Endothelial cell of umbilical vein (primary cell): ENCODE measurements at regions not wholly inside any gene's neighbourhood (a gene's known extent, or its start where the extent isn't known, plus 50 kb on each side); places are given as distances from the start of the nearest gene placed in this dataset.

Experiments
- EZH2 ChIP-seq: IDR thresholded peaks from 2 replicates; pipeline ENCODE4 v1.6.1; 2012; ENCODE audit warnings: borderline replicate concordance, low read depth, mild to moderate bottlenecking, moderate library complexity, low read length, inconsistent platforms; ENCODE audit not compliant: severe bottlenecking
- POLR2A ChIP-seq: IDR thresholded peaks from 2 replicates; pipeline ENCODE4 v1.6.1; 2012; ENCODE audit warnings: low read depth, mild to moderate bottlenecking, control low read depth, low read length

DNA sequence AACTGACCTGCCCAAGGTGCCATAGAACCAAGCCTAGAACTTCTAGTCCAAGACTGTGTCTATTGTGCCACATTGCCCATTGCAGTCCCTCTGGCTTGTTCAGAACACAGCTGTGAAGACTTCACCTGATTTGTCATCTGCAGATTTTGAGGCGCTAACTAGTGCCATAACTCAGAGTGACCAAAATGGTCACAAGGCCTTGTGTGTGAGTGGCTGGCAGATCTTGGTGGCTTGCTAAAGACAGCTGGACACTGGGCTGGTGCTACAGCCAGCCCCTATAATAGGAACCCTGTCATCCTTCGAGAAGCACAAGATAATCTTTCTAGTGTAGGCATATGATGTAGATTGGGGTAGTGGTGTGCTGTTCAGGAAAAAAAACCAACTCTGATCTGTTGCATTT is 63.7 kb upstream of the IFNLR1 start:
- TF ChIP-seq POLR2A (no peak), EZH2 (no peak)
